Panc1 (cell line): ENCODE measurements at regions not wholly inside any gene's neighbourhood (a gene's known extent, or its start where the extent isn't known, plus 50 kb on each side); places are given as distances from the start of the nearest gene placed in this dataset.

ENCODE experiments used
- POLR2AphosphoS5 ChIP-seq: IDR thresholded peaks from 2 replicates; pipeline ENCODE4 v1.6.1; 2012; ENCODE audit warnings: mild to moderate bottlenecking, low read depth, low read length, moderate library complexity
- TF ChIP-seq, protein P1 (sequence below): fragments of 450-650 bp; IDR thresholded peaks from 2 replicates; pipeline ENCODE4 v1.5.1; 2017; ENCODE audit warnings: mild to moderate bottlenecking

DNA sequence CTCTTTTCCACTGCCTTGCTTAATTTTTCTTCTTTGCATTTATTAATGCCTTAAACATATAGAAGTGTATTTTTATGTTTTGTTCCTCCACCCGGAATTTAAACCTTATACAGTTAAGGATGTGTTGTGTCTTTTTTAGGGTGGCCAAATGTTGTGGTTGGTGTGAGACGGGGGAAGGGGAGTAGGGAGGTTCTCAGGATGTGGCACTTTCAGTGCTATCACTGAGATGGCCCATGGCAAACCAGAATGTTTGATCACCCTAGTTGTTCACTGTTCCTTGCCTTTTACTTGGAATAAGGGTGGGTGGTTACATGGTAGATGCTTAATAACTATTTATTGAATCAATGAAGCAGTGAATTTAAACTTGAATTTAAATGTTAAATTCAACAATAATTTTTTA lies 216.0 kb upstream of the SLITRK1 start:
- TF ChIP-seq, protein P1, sequence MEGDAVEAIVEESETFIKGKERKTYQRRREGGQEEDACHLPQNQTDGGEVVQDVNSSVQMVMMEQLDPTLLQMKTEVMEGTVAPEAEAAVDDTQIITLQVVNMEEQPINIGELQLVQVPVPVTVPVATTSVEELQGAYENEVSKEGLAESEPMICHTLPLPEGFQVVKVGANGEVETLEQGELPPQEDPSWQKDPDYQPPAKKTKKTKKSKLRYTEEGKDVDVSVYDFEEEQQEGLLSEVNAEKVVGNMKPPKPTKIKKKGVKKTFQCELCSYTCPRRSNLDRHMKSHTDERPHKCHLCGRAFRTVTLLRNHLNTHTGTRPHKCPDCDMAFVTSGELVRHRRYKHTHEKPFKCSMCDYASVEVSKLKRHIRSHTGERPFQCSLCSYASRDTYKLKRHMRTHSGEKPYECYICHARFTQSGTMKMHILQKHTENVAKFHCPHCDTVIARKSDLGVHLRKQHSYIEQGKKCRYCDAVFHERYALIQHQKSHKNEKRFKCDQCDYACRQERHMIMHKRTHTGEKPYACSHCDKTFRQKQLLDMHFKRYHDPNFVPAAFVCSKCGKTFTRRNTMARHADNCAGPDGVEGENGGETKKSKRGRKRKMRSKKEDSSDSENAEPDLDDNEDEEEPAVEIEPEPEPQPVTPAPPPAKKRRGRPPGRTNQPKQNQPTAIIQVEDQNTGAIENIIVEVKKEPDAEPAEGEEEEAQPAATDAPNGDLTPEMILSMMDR: no peak
- no peak for TF ChIP-seq POLR2AphosphoS5
